HG03280 (cell line): ENCODE measurements at regions not wholly inside any gene's neighbourhood (a gene's known extent, or its start where the extent isn't known, plus 50 kb on each side); places are given as distances from the start of the nearest gene placed in this dataset.
"Not testable (repeated sequence)": the region's sequence is repeated elsewhere in the genome, so short reads cannot be mapped to it uniquely, and the experiment has no call there.

Source experiments
- ATAC-seq: cut with Tn5 transposase; IDR thresholded peaks from one replicate; pipeline ENCODE4 v1.9.1; 2021; ENCODE audit warnings: mild to moderate bottlenecking, moderate library complexity; ENCODE audit not compliant: unreplicated experiment

DNA sequence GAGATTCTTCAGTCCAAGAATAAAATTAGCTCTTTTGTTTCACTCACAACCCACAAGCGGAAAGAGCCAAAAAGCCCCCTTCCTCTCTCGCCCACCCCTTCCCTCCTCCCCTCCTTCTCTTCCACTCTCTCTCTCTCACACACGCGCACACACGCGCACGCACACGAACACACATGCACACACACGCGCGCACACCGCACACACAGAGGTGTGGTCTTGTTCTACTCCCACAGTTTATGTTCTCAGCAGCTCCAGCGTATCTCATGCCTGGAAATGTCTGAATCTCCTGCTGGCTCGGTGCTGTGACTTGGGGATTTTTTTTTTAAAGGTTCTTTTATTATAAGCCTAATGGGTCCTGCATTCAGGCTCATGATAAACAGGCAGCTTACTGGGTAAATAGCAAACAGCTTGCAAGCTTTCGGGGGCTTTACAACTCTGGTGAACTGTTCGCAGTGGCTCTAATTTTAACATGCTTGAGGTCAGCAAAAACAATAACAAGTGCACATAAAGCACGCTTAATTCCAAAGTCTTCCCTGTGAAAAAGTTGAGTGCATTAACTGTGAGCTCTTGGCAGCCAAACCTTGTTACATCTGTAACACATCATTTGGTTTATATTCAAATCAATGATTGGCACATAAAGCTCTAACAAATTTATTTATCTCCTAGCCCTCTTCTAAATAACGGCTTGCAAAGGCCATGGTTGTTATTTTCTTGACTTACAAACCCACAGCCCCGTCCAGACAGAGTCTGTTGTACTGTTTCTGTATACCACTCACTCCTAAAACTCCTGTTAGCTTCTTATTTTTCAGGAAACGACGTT lies 424.1 kb upstream of the MGMT start:
- ATAC-seq = no peak

DNA sequence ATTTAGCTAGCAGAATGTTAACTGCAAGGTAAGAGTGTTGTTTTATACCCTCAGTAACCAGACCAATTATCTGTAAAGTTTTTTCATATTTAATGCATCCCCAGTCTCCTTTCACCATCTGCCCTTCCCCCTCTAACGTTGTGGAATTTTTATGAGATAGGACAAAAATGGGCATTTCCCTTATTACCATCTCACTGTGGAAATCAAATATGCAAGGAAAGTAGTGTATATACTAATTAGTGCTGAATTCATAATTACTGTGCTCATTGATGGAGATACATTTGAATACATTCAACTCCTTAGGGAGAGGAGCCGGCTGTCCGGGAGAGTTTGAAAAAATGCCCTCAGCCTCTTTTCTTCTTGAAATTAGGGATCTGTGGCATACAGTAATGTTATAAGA lies 423.4 kb upstream of the MGMT start:
- ATAC-seq = no peak

DNA sequence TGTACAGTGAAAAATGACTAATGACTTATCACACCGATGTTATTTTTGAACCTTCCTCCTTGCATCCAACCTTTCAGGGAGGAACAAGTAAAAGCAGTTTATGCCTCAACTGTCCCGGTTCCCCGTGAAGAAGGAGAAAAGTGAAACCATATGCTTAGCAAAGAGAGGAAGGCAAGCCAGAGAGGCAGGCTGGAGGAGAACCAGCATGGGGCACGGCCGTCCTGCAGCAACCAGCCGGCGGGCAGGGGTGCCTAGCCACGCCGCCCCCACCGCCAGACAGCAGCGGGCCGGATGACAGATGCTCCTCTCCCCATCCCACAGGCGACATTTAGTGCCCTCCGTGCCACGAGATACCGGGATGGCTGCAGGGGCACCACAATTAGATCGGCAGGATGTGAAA lies 421.4 kb upstream of the MGMT start:
- no peak for ATAC-seq

DNA sequence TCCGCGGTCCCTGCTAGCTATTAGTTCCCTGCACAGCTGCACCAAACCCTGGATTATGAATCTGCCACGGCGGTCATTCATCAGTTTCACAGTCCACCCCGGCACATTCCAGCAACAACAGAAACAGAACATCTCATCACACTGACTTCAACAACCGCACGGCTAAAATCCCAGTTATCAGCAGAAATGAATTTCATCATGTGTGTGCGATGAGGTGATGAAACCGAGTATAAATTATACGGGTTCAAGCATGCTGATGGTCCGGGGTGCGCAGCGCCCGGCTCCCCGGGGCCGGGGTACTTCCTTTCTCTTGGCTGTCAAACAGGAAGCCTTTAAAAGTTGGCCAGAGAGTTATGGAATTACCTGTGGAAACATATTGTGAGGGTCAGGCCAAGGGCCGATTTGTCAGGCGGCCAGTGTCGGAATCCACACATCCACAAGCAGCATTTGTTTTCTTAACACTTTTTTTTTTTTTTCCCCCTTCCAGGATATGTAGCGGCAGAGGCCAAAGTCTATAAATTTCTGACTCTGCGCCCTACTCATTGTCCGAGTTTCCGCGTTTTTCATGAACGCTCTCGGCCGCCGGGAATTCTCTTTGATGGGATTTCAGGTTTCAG lies 420.9 kb upstream of the MGMT start:
- ATAC-seq = no peak

DNA sequence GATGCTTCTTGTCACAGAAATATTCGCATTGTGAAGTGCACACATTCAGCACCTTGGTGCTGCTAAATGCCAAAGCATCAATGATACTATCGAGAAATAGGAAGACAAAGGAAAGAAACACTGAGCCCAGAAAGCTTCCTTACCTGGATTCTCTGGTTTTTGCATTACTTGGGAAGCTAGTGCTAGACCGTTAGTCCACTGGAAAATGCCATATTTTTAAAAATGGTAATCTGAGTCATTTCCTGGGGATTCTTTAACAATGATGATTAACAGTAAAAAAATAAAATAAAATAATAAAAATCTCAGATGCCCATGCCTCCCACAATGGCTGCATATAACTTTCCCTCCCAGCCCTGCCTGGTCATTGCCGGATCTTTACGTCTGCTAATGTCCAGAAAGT lies 420.1 kb upstream of the MGMT start:
- ATAC-seq = no peak

DNA sequence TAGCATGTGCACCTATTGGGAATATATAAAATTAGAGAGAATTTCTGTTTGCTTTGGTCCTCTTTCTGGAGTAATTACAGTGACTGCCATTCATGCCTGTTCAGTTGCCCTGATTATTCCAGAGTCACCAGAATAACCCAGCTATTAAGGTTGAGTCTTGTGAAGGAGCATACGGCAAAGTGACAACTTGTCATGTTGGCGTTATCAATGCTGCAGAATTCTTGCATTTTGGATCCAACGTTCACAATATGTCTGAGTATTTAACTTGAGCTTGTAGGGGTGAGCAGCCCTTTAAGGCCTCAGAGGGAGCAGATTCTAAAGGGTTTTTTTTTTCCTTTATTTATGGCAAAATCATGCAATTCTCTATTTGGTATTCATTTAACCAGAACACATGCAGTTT lies 419.4 kb upstream of the MGMT start:
- ATAC-seq = no peak

DNA sequence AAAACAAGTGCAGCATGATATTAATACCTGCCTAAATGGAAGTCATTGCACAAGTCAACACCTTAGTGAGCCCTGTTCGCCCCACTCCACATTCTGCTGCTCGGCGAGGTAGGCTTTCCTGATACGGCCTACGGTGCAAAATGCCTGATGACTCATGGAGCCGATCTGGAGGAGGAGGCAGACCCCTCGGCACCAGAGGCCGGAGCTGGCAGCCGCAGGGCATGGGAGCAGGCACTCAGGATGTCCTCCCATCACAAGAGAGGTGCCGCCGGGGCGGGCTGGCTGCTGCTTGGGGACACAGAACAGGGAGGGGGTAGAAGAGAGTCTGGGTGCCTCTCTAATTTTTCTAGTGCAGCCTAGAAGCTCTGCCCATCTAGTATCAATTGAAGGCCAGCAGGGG lies 418.5 kb upstream of the MGMT start:
- ATAC-seq = no peak

DNA sequence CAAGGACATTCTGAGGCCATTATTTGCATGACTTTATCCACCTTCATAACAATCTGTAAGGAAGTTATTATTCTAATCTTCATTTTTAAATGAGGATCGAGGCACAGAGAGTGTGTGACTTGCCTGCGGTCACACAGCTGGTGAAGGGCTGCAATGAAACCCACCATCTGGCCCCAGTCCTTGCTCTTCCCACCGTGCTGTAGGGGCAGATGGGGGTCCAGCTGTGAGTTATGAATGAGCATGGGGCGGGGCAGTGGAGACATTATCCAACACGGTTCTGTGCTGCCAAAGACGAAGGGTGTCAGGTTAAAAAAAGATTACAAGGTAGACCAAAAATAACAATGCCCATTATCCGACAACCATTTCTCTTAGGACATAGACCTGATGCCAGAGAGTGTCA lies 417.5 kb upstream of the MGMT start:
- ATAC-seq = no peak

DNA sequence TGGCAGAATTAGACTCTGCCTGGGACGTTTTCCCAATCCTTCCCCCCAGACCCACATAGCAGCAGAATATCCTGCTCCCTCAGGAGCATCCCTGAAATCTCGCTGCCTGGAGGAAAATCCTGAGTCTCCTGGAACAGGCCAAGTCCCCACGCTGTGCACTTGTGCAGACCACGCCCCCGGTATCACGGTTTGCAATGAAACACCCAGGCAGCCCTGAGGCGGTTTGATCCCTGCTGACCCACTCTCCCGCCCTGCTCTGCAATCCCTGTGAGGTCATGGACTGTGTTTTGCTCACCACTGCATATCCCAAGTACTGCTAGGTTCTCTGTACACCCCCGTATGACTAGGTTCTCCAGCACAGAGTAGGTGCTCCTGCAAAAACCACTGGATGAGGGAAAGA lies 411.8 kb upstream of the MGMT start:
- no peak for ATAC-seq

DNA sequence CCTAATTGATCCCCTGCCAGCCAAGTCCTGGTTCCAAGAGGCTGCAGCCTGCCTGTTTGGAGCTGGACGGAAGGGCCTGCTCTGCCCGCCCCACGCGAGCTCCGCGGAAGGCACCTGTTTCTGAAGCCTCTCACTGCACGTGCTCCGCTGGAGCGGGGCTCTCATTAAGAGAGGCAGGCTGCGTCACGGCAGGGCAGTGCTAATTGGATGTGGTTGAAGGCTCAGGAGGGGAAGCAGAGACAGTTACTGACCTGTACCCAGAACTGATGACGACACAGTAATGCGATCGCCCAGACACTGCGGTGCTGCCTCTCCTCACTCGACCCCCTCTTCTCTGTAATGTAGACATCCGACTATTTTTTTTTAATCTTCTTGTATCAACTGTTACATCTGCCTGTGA lies 411.1 kb upstream of the MGMT start:
- ATAC-seq = no peak

DNA sequence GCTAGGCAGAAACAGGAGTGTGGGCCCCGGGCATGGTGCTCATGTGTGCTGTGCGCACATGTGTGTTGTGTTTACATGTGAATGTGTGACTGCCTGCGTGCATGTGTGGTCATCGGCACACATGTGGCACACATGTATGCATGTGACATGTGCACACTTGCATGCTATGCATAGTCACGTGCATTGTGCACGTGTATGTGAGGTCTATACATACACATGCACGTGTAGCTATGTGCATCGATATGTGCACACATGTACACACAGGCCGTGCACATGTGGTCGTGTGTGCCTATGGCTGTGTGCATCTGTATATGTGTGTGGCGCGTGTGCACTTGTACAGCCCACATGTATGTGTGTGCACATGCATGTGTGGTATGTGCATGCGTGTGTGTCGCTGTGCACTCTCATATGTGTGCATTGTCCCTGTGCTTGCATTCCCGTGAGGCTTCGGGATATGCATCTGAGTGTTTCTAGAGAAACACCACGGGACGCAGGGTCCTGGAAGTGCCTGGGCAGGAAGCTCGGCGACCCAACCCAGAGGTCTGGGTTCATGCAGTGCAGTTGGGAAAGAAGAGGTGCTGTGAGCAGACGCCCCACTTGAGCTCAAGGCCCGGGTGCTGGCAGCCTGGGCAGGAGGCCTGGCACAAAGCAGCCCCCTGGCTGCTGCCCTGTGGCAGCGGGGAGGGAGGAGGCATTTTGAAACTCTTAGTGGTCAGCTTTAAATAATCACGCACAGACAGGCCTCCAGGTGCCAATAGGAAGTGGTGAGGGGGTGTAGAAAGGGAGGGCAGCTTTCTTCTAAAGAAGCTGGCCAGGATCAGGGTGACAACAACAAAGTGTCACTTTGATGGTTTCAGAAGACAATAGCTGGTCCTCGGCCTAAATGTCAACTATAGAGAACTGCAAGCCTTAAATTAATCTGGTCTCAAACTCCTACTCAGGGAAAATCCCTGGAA lies 410.0 kb upstream of the MGMT start:
- peak; percentile 38 for ATAC-seq

DNA sequence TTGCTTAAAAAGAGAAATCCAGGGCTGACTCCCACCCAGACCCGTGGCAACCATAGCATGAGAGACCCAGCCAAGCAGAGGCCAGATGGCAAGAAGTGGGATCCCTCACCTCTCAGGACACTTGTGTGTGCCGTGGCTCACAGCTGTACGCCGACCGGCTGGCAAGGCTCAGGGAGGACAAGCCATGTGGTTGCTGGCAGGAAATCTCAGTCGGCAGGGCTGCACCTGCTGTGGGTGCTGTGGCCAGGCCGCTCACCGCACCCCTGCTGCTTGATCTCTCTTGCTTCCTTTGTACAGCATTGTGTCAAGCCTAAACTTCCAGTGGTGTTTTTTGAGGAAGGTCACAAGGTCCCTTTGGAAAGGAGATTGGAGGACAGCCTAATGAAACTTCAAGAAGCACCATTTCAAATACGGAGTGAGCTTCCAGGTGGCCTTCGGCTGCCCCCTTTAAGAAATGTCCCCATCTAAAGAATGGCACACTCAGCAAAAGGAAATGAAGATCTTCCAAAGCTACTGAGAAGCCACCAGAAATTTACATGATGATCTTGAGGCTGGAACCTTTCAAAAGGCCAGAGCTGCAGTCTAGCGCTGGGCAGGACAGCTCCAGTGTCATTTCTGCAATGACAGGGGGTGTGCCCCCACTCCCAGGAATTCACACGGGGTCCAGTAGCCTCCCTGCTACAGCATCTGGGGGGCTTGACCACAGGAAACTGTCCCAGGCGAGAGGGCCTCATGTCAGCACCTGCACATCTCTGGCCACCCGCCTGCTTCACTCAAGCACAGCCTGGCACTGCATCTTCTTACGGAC lies 409.0 kb upstream of the MGMT start:
- ATAC-seq = peak; percentile 86

DNA sequence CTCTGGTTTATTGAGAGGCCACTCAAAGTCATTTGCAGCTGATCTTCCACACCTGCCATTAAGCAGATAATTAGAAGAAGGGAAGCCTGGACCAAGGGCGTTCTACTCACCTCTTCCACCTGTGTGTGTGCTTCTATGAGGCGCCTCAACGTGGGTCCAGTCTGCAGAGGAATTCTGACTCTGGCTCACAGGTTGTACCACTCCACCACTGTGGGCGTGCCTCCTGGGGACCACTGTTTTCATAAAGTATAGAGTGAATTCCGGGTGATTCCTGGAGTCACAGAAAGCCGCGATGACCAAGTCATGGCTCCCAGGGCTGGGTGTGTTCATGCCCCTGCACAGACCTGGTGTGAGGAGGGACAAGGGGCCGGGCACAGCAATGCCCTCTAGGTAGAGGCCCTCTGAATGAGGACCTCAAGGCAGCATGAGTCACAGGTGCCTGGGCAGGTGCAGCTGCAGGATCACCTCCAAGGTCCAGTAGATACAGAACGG lies 408.3 kb upstream of the MGMT start:
- no peak for ATAC-seq

DNA sequence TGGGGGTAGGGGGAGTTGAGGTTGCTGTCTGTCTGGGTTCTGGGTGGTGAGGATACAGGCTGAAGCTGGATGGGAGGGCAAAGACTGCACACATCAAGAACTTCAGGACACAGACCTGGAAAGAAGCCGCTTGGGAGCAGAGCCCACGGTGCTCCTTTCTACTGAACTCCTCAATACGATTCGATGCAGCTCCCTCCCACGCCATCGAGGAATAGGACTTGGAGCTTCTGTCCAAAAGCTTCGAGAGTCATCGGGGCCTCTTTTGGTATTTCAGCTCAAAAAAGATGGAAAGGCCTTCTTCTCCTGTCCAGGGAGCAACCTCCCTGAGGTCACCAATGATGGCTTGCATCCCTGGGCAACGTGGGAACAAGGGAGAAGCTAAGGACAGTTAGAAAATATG lies 407.1 kb upstream of the MGMT start:
- ATAC-seq = no peak

DNA sequence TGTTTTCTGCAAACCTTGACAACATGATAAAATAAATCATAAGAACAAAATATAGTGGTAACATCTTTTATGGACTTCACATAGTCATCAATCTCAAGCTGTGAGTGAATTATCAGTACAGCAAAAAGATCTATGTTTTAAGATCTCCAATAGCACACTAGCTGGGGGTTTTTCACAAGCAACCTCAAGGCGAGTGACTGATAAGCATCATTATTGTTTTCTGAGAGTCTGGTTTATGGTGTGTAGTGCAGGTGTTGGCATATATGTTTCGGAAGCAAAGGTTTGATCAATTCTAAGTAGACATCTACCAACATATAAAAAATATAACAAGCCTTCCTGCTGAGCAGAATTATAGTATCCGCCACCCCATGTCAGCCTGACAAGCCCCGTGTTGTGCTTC lies 403.8 kb upstream of the MGMT start:
- ATAC-seq = no peak

DNA sequence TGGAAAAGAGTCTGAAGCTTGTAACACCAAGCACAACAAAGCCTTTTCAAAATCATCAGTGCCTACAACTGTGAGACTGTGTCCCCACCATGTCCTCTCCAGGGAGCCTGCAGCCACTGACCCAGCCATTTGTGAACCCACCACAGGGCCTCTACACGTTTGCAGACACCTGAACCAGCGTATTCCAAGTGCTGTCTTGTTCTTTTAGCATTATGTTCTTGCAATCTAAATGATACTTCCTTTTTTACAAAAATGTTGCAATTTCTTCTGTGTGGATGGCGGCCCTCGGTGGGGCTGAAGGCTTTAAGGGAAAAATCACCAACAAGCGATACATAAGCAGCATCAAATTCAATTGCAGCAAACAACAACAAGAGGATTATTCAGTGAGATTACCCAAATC lies 403.2 kb upstream of the MGMT start:
- no peak for ATAC-seq

DNA sequence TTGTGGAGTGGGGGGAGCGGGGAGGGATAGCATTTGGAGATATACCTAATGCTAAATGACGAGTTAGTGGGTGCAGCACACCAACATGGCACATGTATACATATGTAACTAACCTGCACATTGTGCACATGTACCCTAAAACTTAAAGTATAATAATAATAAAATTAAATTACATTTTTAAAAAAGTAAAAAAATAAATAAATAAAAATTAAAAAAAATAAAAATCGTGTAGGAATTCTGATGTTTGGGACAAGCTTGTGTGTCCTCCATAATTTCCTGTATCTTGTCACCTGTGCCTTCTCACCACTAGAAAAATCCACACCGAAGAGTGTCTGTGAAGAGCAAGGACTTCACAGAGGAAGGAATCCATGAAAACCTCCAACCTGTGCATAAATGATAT lies 400.5 kb upstream of the MGMT start:
- ATAC-seq = not testable (repeated sequence)

DNA sequence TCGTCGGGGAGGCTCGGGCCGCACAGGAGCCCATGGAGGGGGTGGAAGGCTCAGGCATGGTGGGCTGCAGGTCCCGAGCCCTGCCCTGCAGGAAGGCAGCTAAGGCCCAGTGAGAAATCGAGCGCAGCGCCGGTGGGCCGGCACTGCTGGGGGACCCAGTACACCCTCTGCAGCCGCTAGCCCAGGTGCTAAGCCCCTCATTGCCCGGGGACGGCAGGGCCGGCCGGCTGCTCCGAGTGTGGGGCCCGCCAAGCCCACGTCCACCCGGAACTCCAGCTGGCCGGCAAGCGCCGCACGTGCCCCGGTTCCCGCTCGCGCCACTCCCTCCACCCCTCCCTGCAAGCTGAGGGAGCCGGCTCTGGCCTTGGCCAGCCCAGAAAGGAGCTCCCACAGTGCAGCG lies 395.6 kb upstream of the MGMT start:
- not testable (repeated sequence) for ATAC-seq

DNA sequence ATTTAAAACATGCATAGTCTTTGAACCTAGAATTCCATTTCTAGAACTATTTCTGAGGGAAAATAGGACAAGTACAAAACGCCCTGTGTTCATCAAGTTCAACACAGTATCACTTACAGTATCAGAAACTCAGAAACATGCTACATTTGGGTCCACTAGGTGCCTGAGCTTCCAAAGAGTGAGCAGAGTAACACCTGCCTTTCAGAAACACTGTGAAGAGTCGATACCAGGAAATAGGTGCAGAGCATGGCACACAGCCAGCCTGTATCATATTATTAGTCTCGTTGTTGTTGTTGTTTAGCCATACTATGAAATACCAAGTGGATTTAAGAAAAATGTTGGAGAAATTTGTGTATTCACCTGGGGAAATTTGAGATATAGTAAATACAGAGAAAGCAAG lies 392.1 kb upstream of the MGMT start:
- ATAC-seq = no peak

DNA sequence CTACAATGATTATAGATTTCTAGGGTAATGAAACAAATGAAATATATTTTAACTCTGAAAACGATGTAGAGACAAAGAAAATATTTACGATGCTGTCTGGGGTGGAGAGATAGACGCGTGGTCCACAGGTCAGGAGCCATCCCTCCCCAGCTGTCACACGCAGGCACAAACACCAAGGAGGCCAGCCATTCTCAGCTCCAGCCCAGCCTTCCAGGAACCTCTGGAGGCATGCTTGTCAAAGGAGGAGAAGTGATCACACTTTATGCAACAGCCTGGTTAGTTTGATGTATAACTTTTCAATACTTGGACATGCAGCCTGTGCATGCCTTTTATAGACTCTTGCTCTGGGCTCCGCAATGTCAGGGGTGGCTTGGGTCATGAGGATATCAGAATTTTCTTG lies 391.5 kb upstream of the MGMT start:
- ATAC-seq = no peak

DNA sequence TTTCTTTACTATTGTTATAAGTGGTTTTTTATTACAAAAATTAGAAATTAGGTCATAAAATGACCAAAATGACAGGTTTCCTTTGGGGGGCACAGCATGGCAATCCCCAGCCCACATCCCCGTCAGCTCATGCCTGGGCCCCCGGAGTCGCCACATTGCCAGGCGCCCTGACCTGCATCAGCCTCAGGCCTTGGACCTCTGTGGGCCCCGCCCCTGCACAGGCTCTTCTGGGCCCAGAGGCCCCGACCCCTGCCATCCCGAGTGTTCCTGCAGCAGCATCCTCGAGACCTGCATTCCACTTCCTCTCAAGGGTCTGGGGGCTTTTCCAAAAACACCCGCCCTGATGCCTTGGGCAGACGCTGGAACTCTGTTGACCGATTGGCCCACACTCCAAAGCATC lies 391.1 kb upstream of the MGMT start:
- no peak for ATAC-seq
